ENCODE measurements at regions not wholly inside any gene's neighbourhood (a gene's known extent, or its start where the extent isn't known, plus 50 kb on each side); places are given as distances from the start of the nearest gene placed in this dataset.
"Not testable (repeated sequence)": the region's sequence is repeated elsewhere in the genome, so short reads cannot be mapped to it uniquely, and the experiment has no call there.

DNA sequence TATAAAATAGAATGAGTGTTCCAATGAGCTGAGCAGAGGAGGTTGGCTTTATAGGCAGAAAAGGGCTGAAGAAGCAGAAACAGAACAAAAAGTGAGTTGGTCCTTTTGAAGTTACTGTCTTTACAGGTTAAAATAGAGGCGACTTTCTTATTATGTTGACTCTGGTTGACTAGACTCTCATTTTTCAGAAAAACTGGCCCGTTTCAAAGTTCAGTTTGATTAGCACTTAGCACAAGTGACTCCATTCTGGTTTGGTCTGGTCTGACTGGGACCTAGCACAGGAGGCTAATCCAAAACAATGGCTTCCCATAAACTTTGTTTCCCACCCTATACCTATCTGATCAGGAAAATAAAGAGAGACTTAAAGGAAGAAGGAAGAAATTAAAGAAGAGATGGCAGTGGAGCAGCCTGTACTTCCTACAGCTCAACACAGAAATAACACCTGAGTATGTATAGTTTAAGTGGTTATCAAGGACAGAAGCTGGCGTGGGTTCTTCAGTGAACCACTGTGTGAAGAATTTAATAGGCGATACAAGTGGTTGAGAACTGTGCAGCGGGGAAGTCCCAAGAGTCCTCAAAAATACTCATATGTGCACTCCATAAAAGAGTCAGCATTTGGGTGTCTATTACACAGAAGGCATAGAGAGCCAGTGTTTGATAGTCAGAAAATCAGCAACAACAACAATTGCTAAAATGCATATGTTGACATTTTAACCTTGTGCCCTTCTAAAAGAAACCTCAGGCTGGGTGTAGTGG is 554.8 kb upstream of the HTR2C start:
- peaks cover 33% of the 10 kb centered on the region for H3K9me3 ChIP-seq (ENCODE audit: control insufficient read depth, insufficient read depth, low read depth, low read length)
- H3K27ac ChIP-seq (ENCODE audit: low read depth, low read length) = no peak overlapping the region
- H3K27me3 ChIP-seq (ENCODE audit: control insufficient read depth, insufficient read depth, low read length) = no peaks in the 10 kb centered on the region
- peaks cover under 1% of the 10 kb centered on the region; the same call in 1 of the 2 replicates for H3K4me1 ChIP-seq (ENCODE audit: control insufficient read depth, insufficient read depth, low read length)
- H3K9ac ChIP-seq (ENCODE audit: low read length) = no peak overlapping the region
- peaks cover 14% of the 10 kb centered on the region for H3K36me3 ChIP-seq (ENCODE audit: control insufficient read depth, insufficient read depth, low read length)
- H3K4me3 ChIP-seq (ENCODE audit: low read depth, low read length) = no peak overlapping the region

DNA sequence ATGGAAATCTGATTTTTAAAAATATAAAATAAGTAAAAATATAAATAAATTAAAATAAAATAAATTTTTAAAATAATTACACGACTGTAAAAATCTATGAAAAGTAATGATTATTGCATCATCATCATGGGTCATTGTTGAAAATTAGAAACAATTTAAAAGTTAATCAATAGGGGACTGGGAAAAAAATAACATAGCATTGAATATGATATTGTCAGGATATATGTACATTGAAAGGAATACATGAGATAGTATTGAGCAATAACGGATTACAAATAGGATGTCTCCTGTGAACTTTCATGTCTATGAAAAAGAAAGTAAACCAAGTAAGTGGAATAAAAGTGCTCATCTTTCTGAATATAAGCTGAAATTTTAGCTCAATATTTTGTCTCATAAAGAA is 566.8 kb upstream of the HTR2C start:
- Histone ChIP-seq H3K9me3 (ENCODE audit: control insufficient read depth, insufficient read depth, low read depth, low read length) (no peaks in the 10 kb centered on the region), H3K27ac (ENCODE audit: low read depth, low read length) (no peak overlapping the region), H3K36me3 (ENCODE audit: control insufficient read depth, insufficient read depth, low read length) (no peaks in the 10 kb centered on the region), H3K4me3 (ENCODE audit: low read depth, low read length) (no peak overlapping the region), H3K9ac (ENCODE audit: low read length) (no peak overlapping the region), H3K27me3 (ENCODE audit: control insufficient read depth, insufficient read depth, low read length) (no peaks in the 10 kb centered on the region), H3K4me1 (ENCODE audit: control insufficient read depth, insufficient read depth, low read length) (peaks cover 18% of the 10 kb centered on the region; the same call in 1 of the 2 replicates)

DNA sequence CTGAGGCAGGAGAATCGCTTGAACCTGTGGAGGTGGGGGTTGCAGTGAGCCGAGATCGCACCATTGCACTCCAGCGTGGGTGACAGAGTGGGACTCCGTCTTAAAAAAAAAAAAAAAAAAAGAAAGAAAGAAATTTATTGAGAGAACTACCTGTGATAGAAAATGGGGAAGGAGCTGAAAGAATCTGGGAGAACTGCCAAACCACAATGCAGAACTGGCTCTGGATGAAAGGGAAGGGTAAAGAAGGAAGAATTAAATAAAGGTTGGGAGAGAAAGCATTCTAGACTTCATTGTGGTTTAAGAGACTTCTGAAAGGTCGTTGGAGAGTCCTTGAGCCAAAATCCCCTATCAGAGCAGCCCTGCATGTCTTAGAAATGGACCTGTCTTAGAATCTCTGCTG is 567.9 kb upstream of the HTR2C start:
- Histone ChIP-seq H3K4me1 (ENCODE audit: control insufficient read depth, insufficient read depth, low read length) (peaks cover 18% of the 10 kb centered on the region; the same call in 1 of the 2 replicates), H3K27ac (ENCODE audit: low read depth, low read length) (no peak overlapping the region), H3K9me3 (ENCODE audit: control insufficient read depth, insufficient read depth, low read depth, low read length) (no peaks in the 10 kb centered on the region), H3K9ac (ENCODE audit: low read length) (no peak overlapping the region), H3K36me3 (ENCODE audit: control insufficient read depth, insufficient read depth, low read length) (no peaks in the 10 kb centered on the region), H3K27me3 (ENCODE audit: control insufficient read depth, insufficient read depth, low read length) (no peaks in the 10 kb centered on the region), H3K4me3 (ENCODE audit: low read depth, low read length) (no peak overlapping the region)

DNA sequence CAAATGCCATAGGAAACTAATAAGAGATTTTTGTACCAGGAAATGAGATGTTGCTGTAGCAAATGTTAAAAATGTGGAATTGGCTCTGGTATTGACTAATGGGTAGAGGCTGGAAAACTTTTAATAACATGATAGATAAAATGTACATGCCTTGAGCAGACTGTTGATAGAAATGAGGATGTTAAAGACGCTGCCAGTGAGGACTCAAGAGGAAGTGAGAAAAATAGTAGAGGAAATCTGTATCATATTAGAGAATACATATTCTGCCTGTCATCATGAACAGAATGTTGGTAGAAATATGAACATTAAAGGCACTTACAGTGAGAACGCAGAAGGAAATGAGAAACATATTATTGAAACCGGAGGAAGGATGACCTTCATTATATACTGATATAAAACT is 577.2 kb upstream of the HTR2C start:
- H3K27ac ChIP-seq (ENCODE audit: low read depth, low read length) = no peak overlapping the region
- no peaks in the 10 kb centered on the region for H3K27me3 ChIP-seq (ENCODE audit: control insufficient read depth, insufficient read depth, low read length)
- no peaks in the 10 kb centered on the region for H3K9me3 ChIP-seq (ENCODE audit: control insufficient read depth, insufficient read depth, low read depth, low read length)
- no peak overlapping the region for H3K4me3 ChIP-seq (ENCODE audit: low read depth, low read length)
- H3K4me1 ChIP-seq (ENCODE audit: control insufficient read depth, insufficient read depth, low read length) = no peaks in the 10 kb centered on the region
- no peak overlapping the region for H3K9ac ChIP-seq (ENCODE audit: low read length)
- H3K36me3 ChIP-seq (ENCODE audit: control insufficient read depth, insufficient read depth, low read length) = no peaks in the 10 kb centered on the region

DNA sequence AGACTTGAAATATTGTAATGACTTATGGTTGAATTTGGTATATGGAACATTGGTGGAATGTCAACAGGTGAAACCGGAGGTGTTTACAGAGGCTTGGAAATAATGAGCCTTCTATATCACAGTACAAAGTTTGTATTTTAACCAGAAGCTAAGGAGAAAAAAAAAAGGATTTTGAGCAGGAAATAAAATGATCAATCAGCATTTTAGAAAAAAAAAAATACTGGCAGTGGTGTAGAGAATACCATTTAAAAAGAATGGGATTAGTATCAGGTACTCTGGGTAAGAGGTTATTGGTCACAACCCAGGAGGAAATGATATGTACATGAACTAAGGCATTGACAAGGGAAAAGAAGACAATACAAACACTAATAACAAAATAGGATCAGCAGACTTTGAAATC is 587.1 kb upstream of the HTR2C start:
- no peaks in the 10 kb centered on the region; the same call in 1 of the 2 replicates for H3K27me3 ChIP-seq (ENCODE audit: control insufficient read depth, insufficient read depth, low read length)
- peaks cover 18% of the 10 kb centered on the region for H3K4me1 ChIP-seq (ENCODE audit: control insufficient read depth, insufficient read depth, low read length)
- H3K9ac ChIP-seq (ENCODE audit: low read length) = no peak overlapping the region
- no peak overlapping the region for H3K27ac ChIP-seq (ENCODE audit: low read depth, low read length)
- H3K9me3 ChIP-seq (ENCODE audit: control insufficient read depth, insufficient read depth, low read depth, low read length) = no peaks in the 10 kb centered on the region
- H3K36me3 ChIP-seq (ENCODE audit: control insufficient read depth, insufficient read depth, low read length) = no peaks in the 10 kb centered on the region
- H3K4me3 ChIP-seq (ENCODE audit: low read depth, low read length) = no peak overlapping the region

DNA sequence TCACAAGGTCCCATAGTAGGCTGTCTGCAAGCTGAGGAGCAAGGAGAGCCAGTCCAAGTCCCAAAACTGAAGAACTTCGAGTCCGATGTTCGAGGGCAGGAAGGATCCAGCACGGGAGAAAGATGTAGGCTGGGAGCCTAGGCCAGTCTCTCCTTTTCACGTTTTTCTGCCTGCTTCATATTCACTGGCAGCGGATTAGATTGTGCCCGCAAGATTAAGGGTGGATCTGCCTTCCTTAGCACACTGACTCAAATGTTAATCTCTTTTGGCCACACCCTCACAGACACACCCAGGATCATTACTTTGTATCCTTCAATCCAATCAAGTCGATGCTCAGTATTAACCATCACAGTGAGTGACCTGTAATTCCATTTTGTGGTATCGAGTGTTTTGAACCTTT is 592.2 kb upstream of the HTR2C start:
- H3K4me3 ChIP-seq (ENCODE audit: low read depth, low read length) = peak overlapping the region; percentile 67
- not testable (repeated sequence) for H3K27me3 ChIP-seq (ENCODE audit: control insufficient read depth, insufficient read depth, low read length); H3K9me3 ChIP-seq (ENCODE audit: control insufficient read depth, insufficient read depth, low read depth, low read length); H3K27ac ChIP-seq (ENCODE audit: low read depth, low read length)
- H3K36me3 ChIP-seq (ENCODE audit: control insufficient read depth, insufficient read depth, low read length) = peaks cover 22% of the 10 kb centered on the region
- peak overlapping the region; percentile 52 for H3K9ac ChIP-seq (ENCODE audit: low read length)
- H3K4me1 ChIP-seq (ENCODE audit: control insufficient read depth, insufficient read depth, low read length) = peaks cover 34% of the 10 kb centered on the region

DNA sequence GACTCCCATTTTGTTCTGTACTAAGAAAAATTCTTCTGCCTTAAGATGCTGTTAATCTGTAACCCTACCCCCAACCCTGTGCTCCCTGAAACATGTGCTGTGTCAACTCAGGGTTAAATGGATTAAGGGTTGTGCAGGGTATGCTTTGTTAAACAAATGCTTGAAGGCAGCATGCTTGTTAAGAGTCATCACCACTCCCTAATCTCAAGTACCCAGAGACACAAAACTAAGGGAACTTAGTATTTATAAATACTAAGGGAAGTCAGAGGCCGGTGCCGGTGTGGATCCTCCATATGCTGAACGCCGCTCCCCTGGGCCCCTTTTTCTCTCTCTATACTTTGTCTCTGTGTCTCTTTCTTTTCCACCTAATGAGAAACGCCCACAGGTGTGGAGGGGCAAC is 593.2 kb upstream of the HTR2C start:
- not testable (repeated sequence) for H3K27me3 ChIP-seq (ENCODE audit: control insufficient read depth, insufficient read depth, low read length)
- peaks cover 32% of the 10 kb centered on the region for H3K36me3 ChIP-seq (ENCODE audit: control insufficient read depth, insufficient read depth, low read length)
- peak overlapping the region; percentile 80 for H3K9ac ChIP-seq (ENCODE audit: low read length)
- peaks cover 33% of the 10 kb centered on the region for H3K4me1 ChIP-seq (ENCODE audit: control insufficient read depth, insufficient read depth, low read length)
- peak overlapping the region; percentile 94 for H3K27ac ChIP-seq (ENCODE audit: low read depth, low read length)
- H3K9me3 ChIP-seq (ENCODE audit: control insufficient read depth, insufficient read depth, low read depth, low read length) = peaks cover 18% of the 10 kb centered on the region
- peak overlapping the region; percentile 67 for H3K4me3 ChIP-seq (ENCODE audit: low read depth, low read length)

DNA sequence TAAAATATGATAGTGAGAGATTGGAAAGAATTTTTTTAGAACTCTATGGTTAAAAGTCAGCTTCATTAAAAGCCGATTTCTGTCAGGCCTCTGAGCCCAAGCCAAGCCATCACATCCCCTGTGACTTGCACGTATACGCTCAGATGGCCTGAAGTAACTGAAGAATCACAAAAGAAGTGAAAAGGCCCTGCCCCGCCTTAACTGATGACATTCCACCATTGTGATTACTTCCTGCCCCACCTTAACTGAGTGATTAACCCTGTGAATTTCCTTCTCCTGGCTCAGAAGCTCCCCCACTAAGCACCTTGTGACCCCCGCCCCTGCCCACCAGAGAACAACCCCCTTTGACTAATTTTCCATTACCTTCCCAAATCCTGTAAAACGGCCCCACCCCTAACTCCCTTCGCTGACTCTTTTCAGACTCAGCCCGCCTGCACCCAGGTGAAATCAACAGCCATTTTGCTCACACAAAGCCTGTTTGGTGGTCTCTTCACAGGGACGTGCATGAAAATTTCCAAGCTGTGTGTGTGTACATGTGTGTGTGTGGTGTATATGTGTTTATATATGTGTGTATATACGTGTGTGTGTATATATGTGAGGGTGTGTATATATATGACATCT is 595.5 kb upstream of the HTR2C start:
- H3K27me3 ChIP-seq (ENCODE audit: control insufficient read depth, insufficient read depth, low read length); H3K9ac ChIP-seq (ENCODE audit: low read length): not testable (repeated sequence)
- H3K4me1 ChIP-seq (ENCODE audit: control insufficient read depth, insufficient read depth, low read length) = peaks cover 26% of the 10 kb centered on the region
- peak overlapping the region; percentile 84 for H3K27ac ChIP-seq (ENCODE audit: low read depth, low read length)
- H3K9me3 ChIP-seq (ENCODE audit: control insufficient read depth, insufficient read depth, low read depth, low read length) = peaks cover 23% of the 10 kb centered on the region
- 0 out of 2 replicates have a peak overlapping the region, but pooled peaks have one; percentile 27 for H3K4me3 ChIP-seq (ENCODE audit: low read depth, low read length)
- peaks cover 54% of the 10 kb centered on the region for H3K36me3 ChIP-seq (ENCODE audit: control insufficient read depth, insufficient read depth, low read length)

DNA sequence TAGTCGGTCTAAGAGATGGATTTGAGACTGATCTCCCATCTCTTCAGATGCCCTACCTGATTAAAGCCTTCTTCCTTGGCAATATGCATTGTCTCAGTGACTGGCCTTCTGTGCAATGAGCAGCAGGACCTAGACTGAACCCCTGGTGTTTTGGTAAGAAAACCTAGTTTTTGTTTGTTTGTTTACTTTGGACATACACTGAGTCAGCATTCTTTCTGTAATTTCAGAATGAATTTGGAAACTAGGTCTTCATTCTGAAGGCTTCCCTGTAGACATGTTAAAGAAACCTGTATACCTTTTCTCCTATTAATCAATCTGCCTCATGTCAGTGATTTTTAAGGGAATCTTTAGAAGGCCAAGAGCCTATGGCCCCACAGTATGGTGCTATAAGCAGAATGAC is 597.5 kb upstream of the HTR2C start:
- peaks cover 74% of the 10 kb centered on the region for H3K36me3 ChIP-seq (ENCODE audit: control insufficient read depth, insufficient read depth, low read length)
- peak overlapping the region; percentile 10; the same call in 1 of the 2 replicates for H3K4me3 ChIP-seq (ENCODE audit: low read depth, low read length)
- H3K27ac ChIP-seq (ENCODE audit: low read depth, low read length) = no peak overlapping the region
- H3K27me3 ChIP-seq (ENCODE audit: control insufficient read depth, insufficient read depth, low read length) = no peaks in the 10 kb centered on the region
- peaks cover 31% of the 10 kb centered on the region for H3K9me3 ChIP-seq (ENCODE audit: control insufficient read depth, insufficient read depth, low read depth, low read length)
- H3K4me1 ChIP-seq (ENCODE audit: control insufficient read depth, insufficient read depth, low read length) = peaks cover 21% of the 10 kb centered on the region
- no peak overlapping the region for H3K9ac ChIP-seq (ENCODE audit: low read length)

DNA sequence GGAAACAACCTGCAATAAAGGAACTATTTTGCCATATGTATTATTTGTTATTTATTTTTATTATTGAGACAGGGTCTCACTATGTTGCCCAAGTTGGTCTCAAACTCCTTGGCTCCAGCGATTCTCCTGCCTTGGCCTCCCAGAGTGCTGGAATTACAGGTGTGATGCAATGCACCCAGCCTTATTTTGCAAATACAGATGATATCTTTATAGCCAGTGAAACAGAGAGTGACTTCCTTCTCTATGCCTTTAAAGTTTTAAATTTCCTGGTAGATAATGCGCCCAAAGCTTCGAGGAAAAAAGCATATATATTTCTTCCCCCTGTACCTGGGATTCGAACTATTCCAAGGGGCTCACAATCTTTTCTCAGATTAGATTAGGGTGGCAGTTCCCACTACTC is 601.1 kb upstream of the HTR2C start:
- Histone ChIP-seq H3K27ac (ENCODE audit: low read depth, low read length) (no peak overlapping the region), H3K9me3 (ENCODE audit: control insufficient read depth, insufficient read depth, low read depth, low read length) (peaks cover 62% of the 10 kb centered on the region), H3K4me3 (ENCODE audit: low read depth, low read length) (no peak overlapping the region), H3K4me1 (ENCODE audit: control insufficient read depth, insufficient read depth, low read length) (peaks cover 4% of the 10 kb centered on the region; the same call in 1 of the 2 replicates), H3K9ac (ENCODE audit: low read length) (no peak overlapping the region), H3K36me3 (ENCODE audit: control insufficient read depth, insufficient read depth, low read length) (peaks cover 98% of the 10 kb centered on the region), H3K27me3 (ENCODE audit: control insufficient read depth, insufficient read depth, low read length) (no peaks in the 10 kb centered on the region)

DNA sequence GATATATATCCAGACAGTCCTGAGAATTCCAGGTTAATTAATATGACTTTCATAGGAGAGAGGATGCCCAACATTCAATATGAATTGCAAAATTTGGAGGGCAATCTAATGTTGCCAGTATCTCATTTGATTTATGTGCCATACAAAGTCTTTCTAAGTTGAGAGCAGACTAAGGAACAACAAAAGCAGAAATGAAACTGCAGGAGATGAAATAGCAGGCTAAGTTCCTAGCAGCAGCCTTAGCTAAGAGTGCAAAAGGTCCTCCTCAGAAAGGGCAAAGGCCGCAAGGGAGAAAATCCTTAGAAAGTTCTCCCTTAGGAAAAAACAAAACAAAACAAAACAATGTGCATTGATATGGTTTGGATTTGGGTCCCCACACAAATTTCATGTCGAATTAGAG is 602.9 kb upstream of the HTR2C start:
- no peak overlapping the region for H3K27ac ChIP-seq (ENCODE audit: low read depth, low read length)
- H3K4me1 ChIP-seq (ENCODE audit: control insufficient read depth, insufficient read depth, low read length) = peaks cover 14% of the 10 kb centered on the region; the same call in 1 of the 2 replicates
- no peaks in the 10 kb centered on the region for H3K27me3 ChIP-seq (ENCODE audit: control insufficient read depth, insufficient read depth, low read length)
- no peak overlapping the region for H3K4me3 ChIP-seq (ENCODE audit: low read depth, low read length)
- H3K9me3 ChIP-seq (ENCODE audit: control insufficient read depth, insufficient read depth, low read depth, low read length) = peaks cover 52% of the 10 kb centered on the region
- peaks cover 96% of the 10 kb centered on the region for H3K36me3 ChIP-seq (ENCODE audit: control insufficient read depth, insufficient read depth, low read length)
- H3K9ac ChIP-seq (ENCODE audit: low read length) = no peak overlapping the region

Data from HUES6 (cell line).